22Rv1 (cell line): ENCODE measurements at regions not wholly inside any gene's neighbourhood (a gene's known extent, or its start where the extent isn't known, plus 50 kb on each side); places are given as distances from the start of the nearest gene placed in this dataset.

Experiments used
- ZFX ChIP-seq: fragments of 450-650 bp; IDR thresholded peaks from 2 replicates; pipeline ENCODE4 v1.6.1; 2017; ENCODE audit warnings: antibody characterized with exemption, borderline replicate concordance
- TF ChIP-seq, protein P1 (sequence below): fragments of 450-650 bp; IDR thresholded peaks from 2 replicates; pipeline ENCODE4 v1.5.1; 2017; ENCODE audit warnings: mild to moderate bottlenecking

DNA sequence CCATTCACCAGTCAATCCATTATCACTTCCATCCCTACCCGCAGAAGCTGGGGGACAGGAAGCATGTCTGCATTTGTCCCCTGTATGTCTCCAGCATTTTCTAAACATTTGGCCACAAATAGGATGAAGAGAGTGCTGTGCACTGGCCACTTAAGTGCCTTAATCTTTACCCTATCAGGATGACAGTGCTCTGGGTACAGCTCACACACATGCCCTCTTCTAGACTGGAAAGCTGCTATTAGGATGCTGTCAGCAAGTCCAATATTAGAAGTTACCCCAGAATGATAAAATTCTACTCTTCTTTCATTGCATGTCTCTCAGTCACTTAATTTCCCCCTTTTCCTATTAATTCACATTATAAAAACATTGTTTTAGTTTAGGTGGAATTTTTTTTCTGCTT, 168.4 kb downstream of the RASEF start:
- TF ChIP-seq, protein P1, sequence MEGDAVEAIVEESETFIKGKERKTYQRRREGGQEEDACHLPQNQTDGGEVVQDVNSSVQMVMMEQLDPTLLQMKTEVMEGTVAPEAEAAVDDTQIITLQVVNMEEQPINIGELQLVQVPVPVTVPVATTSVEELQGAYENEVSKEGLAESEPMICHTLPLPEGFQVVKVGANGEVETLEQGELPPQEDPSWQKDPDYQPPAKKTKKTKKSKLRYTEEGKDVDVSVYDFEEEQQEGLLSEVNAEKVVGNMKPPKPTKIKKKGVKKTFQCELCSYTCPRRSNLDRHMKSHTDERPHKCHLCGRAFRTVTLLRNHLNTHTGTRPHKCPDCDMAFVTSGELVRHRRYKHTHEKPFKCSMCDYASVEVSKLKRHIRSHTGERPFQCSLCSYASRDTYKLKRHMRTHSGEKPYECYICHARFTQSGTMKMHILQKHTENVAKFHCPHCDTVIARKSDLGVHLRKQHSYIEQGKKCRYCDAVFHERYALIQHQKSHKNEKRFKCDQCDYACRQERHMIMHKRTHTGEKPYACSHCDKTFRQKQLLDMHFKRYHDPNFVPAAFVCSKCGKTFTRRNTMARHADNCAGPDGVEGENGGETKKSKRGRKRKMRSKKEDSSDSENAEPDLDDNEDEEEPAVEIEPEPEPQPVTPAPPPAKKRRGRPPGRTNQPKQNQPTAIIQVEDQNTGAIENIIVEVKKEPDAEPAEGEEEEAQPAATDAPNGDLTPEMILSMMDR = no peak
- TF ChIP-seq ZFX = no peak
